ENCODE measurements at regions not wholly inside any gene's neighbourhood (a gene's known extent, or its start where the extent isn't known, plus 50 kb on each side); places are given as distances from the start of the nearest gene placed in this dataset.

- TF ChIP-seq CTCF (conservative IDR thresholded peaks at IDR 0.05; ENCODE audit: low read length) (no peak), EZH2phosphoT487 (IDR thresholded peaks at IDR 0.05; ENCODE audit: borderline replicate concordance, low read depth, low read length) (no peak)
These were observed 408.9 kb upstream of the MPDZ start for GRCh38 chr9:13688223-13688989.

All from OCI-LY7 (cell line).